Adrenal gland (tissue), 9 donors: ENCODE measurements at regions not wholly inside any gene's neighbourhood (a gene's known extent, or its start where the extent isn't known, plus 50 kb on each side); places are given as distances from the start of the nearest gene placed in this dataset.
A peak's percentile ranks its signal among the peaks of the same experiment; 100 is the strongest.

ENCODE experiments used
- DNase-seq, 7 donors: peaks; one replicate each; pipeline ENCODE4 v3.0.0-alpha.2; 2019 to 2020
- H3K27ac ChIP-seq, 5 donors: fragments of 200-600 bp; sonication (generic) in 4 of 5; 1 replicate in 3 of 5; 2 replicates in 2 of 5; pipeline versions ENCODE4 v1.5.1 to v1.8.0; 2016 to 2020; ENCODE audit warnings: mild to moderate bottlenecking in 1 of 5
- H3K27me3 ChIP-seq: fragments of 200-600 bp; 2 replicates; pipeline ENCODE4 v1.8.0; 2021
- H3K36me3 ChIP-seq, 2 donors: fragments of 200-600 bp; replicated peaks in 1 of 2; 1 replicate in 1 of 2; 2 replicates in 1 of 2; pipeline versions ENCODE4 v1.5.1 to v1.8.0; 2018 to 2022
- H3K4me1 ChIP-seq, 2 donors: fragments of 200-600 bp; replicated peaks in 1 of 2; 1 replicate in 1 of 2; 2 replicates in 1 of 2; pipeline versions ENCODE4 v1.5.1 to v1.8.0; 2018 to 2021
- H3K4me3 ChIP-seq, 4 donors: fragments of 200-600 bp; sonication (generic) in 3 of 4; one replicate each; pipeline ENCODE4 v1.5.1; 2016 to 2018
- H3K9me3 ChIP-seq, 3 donors: fragments of 200-600 bp; sonication (generic) in 1 of 3; replicated peaks in 1 of 3; 1 replicate in 2 of 3; 2 replicates in 1 of 3; pipeline versions ENCODE4 v1.5.1 to v1.8.0; 2016 to 2021
- CTCF ChIP-seq, 6 experiments: fragments of 450-650 bp in 4 of 6; fragments of 200-600 bp in 2 of 6; sonication (generic) in 1 of 6; IDR thresholded peaks; 1 replicate in 5 of 6; 2 replicates in 1 of 6; pipeline versions ENCODE4 v1.5.1 to v1.8.0; 2016 to 2021; ENCODE audit warnings: antibody characterized with exemption in 6 of 6, mild to moderate bottlenecking in 2 of 6, moderate library complexity in 1 of 6
- POLR2A ChIP-seq, 2 donors: fragments of 450-650 bp; IDR thresholded peaks; one replicate each; pipeline ENCODE4 v1.6.1; 2017; ENCODE audit warnings: antibody characterized with exemption in 2 of 2, mild to moderate bottlenecking in 2 of 2, moderate library complexity in 1 of 2
- WGBS, 4 donors: extraction: QIAGEN DNeasy Blood & Tissue Kit in 2 of 4; methylation state at CpG; one replicate each; pipeline versions ENCODE4 v1.1.5 to v1.1.7; 2013 to 2017; 5-methylcytosine and 5-hydroxymethylcytosine counted together
- intact Hi-C, 2 donors: fragments of 100-400 bp; cut with DNase I; formaldehyde crosslinking; loops; one replicate each; pipeline versions ENCODE4 v1.14.1 to v1.15.0; 2022 to 2023
- donor health status: healthy with polysubstance abuse.
- donor health status: Bipolar disorder and iron deficiency.
- donor health status: DM: yes; HTN: yes; CAD: no.
- donor health status: DM: no; HTN: no; CAD: no.
- donor health status: DM: no; HTN: no; CAD: no.

- Histone ChIP-seq H3K4me1 (no peaks in the 10 kb centered on the region), H3K4me3 (no peak overlapping the region), H3K9me3 (no peaks in the 10 kb centered on the region), H3K27ac (no peak overlapping the region), H3K27me3 (no peaks in the 10 kb centered on the region), H3K36me3 (no peaks in the 10 kb centered on the region)
- 79 to 87% (median 80%) methylated on average over 8 of the region's 8 CpGs for WGBS, 4 donors
- TF ChIP-seq CTCF (IDR thresholded peaks at IDR 0.05): no peak
- TF ChIP-seq POLR2A (IDR thresholded peaks at IDR 0.05): no peak
- DNase-seq: no peak
- intact Hi-C loops: no loop called here
These were observed 82.5 kb upstream of the FICD start for GRCh38 chr12:108432423-108433121.

GRCh38 chr12:108430926-108431325, 84.2 kb upstream of the FICD start:
- Histone ChIP-seq H3K4me1 (no peaks in the 10 kb centered on the region), H3K27me3 (no peaks in the 10 kb centered on the region), H3K27ac (no peak overlapping the region), H3K9me3 (no peaks in the 10 kb centered on the region), H3K4me3 (no peak overlapping the region), H3K36me3 (no peaks in the 10 kb centered on the region)
- DNase-seq: no peak
- TF ChIP-seq POLR2A (IDR thresholded peaks at IDR 0.05) (no peak), CTCF (IDR thresholded peaks at IDR 0.05) (no peak)
- WGBS, 4 donors: 0 to 67% (median 34%) methylated on average over 1 of the region's 1 CpG
- intact Hi-C loops: no loop called here

- DNase-seq: peak in 1 of 7 donors; percentile 14
- Histone ChIP-seq H3K27me3 (no peaks in the 10 kb centered on the region), H3K4me1 (no peaks in the 10 kb centered on the region), H3K9me3 (no peaks in the 10 kb centered on the region), H3K36me3 (no peaks in the 10 kb centered on the region), H3K4me3 (no peak overlapping the region), H3K27ac (no peak overlapping the region)
- intact Hi-C loops: no loop called here
- WGBS, 4 donors: 25 to 30% (median 28%) methylated on average over 6 of the region's 6 CpGs
- TF ChIP-seq CTCF (IDR thresholded peaks at IDR 0.05): no peak
- no peak for TF ChIP-seq POLR2A (IDR thresholded peaks at IDR 0.05)
These were observed 84.8 kb upstream of the FICD start for GRCh38 chr12:108430245-108430644.

GRCh38 chr12:108425238-108425795, 86.2 kb upstream of the CMKLR1 start:
- no peaks in the 10 kb centered on the region for H3K4me1 ChIP-seq
- TF ChIP-seq POLR2A (IDR thresholded peaks at IDR 0.05) (no peak), CTCF (IDR thresholded peaks at IDR 0.05) (no peak)
- no peak overlapping the region for H3K4me3 ChIP-seq
- no peaks in the 10 kb centered on the region for H3K27me3 ChIP-seq
- H3K9me3 ChIP-seq: no peaks in the 10 kb centered on the region
- DNase-seq: no peak
- intact Hi-C loops: no loop called here
- H3K27ac ChIP-seq: no peak overlapping the region
- H3K36me3 ChIP-seq: no peaks in the 10 kb centered on the region
